SH-SY5Y (cell line): ENCODE measurements at regions not wholly inside any gene's neighbourhood (a gene's known extent, or its start where the extent isn't known, plus 50 kb on each side); places are given as distances from the start of the nearest gene placed in this dataset.

Experiments used
- GATA2 ChIP-seq: IDR thresholded peaks from 2 replicates; pipeline ENCODE4 v1.6.1; 2011; ENCODE audit warnings: mild to moderate bottlenecking, low read depth, low read length
- GATA3 ChIP-seq: IDR thresholded peaks from 2 replicates; pipeline ENCODE4 v1.6.1; 2011; ENCODE audit warnings: low read depth, mild to moderate bottlenecking, low read length, moderate library complexity

DNA sequence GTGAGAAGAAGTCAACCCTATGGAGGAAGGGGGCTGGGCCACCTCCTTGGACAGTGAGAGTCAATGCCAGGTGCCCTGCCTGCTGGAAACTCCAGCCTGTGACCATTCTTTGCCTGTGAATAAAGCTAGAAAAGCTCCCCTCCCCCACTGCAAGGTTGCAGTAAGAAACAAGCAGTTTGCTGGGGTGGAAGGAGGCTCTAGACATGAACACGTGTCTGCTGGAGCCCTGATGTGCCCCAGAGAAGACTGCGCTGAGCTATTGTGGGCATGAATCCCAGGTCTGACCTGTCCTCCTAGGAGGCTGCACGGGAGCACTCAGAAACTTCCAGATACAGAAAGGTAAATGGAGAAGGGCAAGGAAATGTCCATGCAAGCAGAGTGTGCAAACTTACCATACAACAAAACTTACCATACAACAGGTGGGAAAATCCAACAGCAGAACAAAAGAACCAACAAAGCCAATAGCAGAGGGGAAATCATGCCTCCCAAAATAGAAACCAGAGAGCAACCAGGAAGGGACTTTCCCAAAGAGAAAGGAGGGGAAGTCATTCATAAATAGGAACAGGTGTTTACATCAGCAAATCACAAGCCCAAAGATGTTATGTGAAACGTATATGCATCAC lies 278.7 kb downstream of the BCL2 start:
- TF ChIP-seq GATA2 (no peak), GATA3 (no peak)
